ENCODE measurements at regions not wholly inside any gene's neighbourhood (a gene's known extent, or its start where the extent isn't known, plus 50 kb on each side); places are given as distances from the start of the nearest gene placed in this dataset.

DNA sequence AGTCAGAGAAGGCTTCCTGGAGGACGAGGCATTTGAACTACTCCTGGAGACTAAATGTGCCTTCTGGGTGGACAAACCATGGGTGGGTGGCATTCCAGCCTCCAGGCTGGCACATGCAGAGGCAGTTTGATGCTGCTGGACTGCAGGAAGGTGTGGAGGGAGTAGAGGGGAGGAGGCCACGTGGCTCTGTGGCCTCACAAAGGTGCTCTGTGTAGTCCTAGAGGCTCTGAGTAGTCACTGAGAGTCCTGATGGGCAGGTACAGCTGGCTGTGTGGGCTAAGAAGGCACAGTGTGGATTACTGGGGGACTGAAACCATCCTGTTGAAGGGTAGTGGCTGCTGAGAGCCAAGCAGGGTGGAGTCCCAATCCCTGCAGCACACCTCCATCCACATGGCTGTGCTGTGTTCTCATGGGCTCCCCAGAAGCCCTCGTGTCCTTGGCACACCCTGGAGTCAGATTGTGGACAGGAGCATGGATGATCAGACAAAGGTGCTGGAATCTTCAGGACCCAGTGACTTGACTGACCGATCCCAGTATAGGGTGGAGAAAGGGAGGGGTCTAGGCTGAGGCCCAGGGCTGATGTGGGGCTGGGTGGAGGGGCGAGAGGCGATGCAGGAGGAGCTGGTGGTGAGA lies 87.4 kb upstream of the HS6ST1 start:
- Histone ChIP-seq H3K4me1 (ENCODE audit: low read depth, poor library complexity, severe bottlenecking) (no peaks in the 10 kb centered on the region), H3K79me2 (ENCODE audit: insufficient read depth, low read depth) (no peaks in the 10 kb centered on the region), H3K27me3 (ENCODE audit: insufficient read depth, low read depth) (no peaks in the 10 kb centered on the region), H3K36me3 (ENCODE audit: insufficient read depth) (no peaks in the 10 kb centered on the region), H3K4me2 (no peak overlapping the region), H3K4me3 (IDR thresholded peaks at IDR 0.05; ENCODE audit: insufficient read depth, low read depth, low read length) (no peak overlapping the region), H3K27ac (no peak overlapping the region), H2AFZ (ENCODE audit: low read depth) (no peak overlapping the region), H4K20me1 (ENCODE audit: insufficient read depth) (no peaks in the 10 kb centered on the region), H3K9ac (no peak overlapping the region)
- TF ChIP-seq, protein P1, sequence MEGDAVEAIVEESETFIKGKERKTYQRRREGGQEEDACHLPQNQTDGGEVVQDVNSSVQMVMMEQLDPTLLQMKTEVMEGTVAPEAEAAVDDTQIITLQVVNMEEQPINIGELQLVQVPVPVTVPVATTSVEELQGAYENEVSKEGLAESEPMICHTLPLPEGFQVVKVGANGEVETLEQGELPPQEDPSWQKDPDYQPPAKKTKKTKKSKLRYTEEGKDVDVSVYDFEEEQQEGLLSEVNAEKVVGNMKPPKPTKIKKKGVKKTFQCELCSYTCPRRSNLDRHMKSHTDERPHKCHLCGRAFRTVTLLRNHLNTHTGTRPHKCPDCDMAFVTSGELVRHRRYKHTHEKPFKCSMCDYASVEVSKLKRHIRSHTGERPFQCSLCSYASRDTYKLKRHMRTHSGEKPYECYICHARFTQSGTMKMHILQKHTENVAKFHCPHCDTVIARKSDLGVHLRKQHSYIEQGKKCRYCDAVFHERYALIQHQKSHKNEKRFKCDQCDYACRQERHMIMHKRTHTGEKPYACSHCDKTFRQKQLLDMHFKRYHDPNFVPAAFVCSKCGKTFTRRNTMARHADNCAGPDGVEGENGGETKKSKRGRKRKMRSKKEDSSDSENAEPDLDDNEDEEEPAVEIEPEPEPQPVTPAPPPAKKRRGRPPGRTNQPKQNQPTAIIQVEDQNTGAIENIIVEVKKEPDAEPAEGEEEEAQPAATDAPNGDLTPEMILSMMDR (conservative IDR thresholded peaks at IDR 0.05; ENCODE audit: low read depth, low read length): no peak

DNA sequence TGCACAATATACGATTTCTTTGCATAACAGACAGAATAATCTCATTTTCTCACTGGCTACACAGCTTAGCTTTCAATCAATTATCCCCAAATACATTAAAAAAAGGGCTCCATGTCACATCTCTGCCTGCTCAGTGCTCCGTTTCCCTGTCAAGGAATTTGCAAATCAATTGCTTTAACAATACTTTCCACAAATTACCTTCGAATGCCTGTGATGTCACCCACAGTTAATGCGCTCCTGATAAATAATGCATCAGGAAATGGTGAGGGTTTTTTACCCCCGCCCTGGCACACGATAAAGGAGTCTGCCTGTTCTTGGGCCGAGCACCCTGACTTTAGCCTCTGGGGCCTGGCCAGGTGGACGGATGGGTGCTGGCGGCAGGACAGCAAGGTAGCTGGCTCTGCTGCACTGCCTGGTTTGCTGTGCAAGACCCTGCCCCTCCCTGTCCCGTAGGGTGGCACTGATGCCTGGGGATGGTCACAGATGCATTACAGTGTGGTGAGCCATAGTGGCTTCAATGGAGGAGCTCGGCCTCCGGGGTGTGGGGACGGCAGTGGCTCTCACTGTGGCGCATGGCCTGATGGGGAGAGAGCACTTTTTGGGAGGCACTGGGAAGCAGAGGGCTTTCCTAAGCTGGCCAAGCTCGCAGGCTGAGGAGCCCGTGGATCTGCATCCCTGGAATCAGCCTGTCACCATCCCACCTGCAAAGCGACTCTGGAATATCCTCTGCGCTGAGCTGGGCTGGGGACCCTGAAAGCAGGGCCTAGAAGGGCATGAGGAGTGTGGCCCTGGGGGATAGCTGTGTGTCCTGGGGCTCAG lies 88.3 kb upstream of the HS6ST1 start:
- H3K79me2 ChIP-seq (ENCODE audit: insufficient read depth, low read depth): no peaks in the 10 kb centered on the region
- H3K36me3 ChIP-seq (ENCODE audit: insufficient read depth): no peaks in the 10 kb centered on the region
- H4K20me1 ChIP-seq (ENCODE audit: insufficient read depth): no peaks in the 10 kb centered on the region
- H3K4me3 ChIP-seq (IDR thresholded peaks at IDR 0.05; ENCODE audit: insufficient read depth, low read depth, low read length): no peak overlapping the region
- H3K4me1 ChIP-seq (ENCODE audit: low read depth, poor library complexity, severe bottlenecking): no peaks in the 10 kb centered on the region
- H3K27me3 ChIP-seq (ENCODE audit: insufficient read depth, low read depth): no peaks in the 10 kb centered on the region
- no peak overlapping the region for H3K27ac ChIP-seq
- no peak overlapping the region for H3K9ac ChIP-seq
- no peak overlapping the region for H2AFZ ChIP-seq (ENCODE audit: low read depth)
- TF ChIP-seq, protein P1 (conservative IDR thresholded peaks at IDR 0.05; ENCODE audit: low read depth, low read length): no peak
- no peak overlapping the region for H3K4me2 ChIP-seq

DNA sequence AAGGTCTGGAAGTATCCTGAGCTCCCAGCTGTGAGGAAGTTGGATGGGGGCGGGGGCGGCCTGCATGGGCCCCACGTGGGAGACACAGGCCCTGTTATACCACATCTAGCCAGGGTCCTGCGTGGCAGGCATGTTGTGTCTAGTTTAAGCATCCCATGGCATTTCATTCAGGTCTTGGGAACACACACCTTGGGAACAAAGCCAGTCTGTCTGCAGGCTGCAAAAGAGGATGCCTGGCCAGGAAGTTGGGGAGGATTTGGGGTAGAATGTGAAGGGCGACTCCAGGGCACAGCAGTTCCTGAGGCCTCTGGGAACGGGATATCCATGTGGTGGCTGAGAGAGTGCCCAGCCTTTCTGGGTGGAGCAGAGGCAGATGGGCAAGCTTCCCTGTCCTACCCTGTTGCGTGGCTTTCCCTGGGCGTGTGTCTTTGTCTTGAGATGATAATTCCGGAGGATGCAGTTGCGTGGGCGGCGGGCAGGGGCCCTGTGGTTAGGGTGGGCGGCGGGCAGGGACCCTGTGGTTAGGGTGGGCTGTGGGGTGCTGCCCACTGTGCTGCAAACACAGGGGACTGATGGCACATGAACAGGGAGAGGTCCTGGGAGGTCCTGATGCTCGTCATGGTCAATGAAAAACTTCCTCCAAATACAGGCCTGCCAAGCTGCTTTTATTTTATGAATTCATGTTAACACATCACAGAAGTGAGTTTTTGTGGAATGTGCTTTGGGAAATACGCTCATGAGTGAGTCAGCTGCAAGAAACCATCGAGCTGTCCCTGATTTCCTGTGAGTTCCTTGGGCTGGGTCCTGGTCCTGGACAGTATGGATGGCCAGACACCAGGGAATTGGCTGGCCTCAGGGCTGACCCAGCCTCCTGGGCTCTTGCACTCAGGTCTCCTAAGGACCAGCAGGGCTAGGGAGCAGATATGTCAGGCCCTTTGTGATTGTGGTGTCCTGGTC lies 90.0 kb upstream of the HS6ST1 start:
- Histone ChIP-seq H3K9ac (no peak overlapping the region), H3K4me2 (no peak overlapping the region), H3K36me3 (ENCODE audit: insufficient read depth) (no peaks in the 10 kb centered on the region), H2AFZ (ENCODE audit: low read depth) (no peak overlapping the region), H3K4me1 (ENCODE audit: low read depth, poor library complexity, severe bottlenecking) (no peaks in the 10 kb centered on the region), H3K79me2 (ENCODE audit: insufficient read depth, low read depth) (no peaks in the 10 kb centered on the region), H4K20me1 (ENCODE audit: insufficient read depth) (no peaks in the 10 kb centered on the region), H3K27ac (no peak overlapping the region), H3K4me3 (IDR thresholded peaks at IDR 0.05; ENCODE audit: insufficient read depth, low read depth, low read length) (no peak overlapping the region), H3K27me3 (ENCODE audit: insufficient read depth, low read depth) (no peaks in the 10 kb centered on the region)
- TF ChIP-seq, protein P1 (conservative IDR thresholded peaks at IDR 0.05; ENCODE audit: low read depth, low read length): no peak

DNA sequence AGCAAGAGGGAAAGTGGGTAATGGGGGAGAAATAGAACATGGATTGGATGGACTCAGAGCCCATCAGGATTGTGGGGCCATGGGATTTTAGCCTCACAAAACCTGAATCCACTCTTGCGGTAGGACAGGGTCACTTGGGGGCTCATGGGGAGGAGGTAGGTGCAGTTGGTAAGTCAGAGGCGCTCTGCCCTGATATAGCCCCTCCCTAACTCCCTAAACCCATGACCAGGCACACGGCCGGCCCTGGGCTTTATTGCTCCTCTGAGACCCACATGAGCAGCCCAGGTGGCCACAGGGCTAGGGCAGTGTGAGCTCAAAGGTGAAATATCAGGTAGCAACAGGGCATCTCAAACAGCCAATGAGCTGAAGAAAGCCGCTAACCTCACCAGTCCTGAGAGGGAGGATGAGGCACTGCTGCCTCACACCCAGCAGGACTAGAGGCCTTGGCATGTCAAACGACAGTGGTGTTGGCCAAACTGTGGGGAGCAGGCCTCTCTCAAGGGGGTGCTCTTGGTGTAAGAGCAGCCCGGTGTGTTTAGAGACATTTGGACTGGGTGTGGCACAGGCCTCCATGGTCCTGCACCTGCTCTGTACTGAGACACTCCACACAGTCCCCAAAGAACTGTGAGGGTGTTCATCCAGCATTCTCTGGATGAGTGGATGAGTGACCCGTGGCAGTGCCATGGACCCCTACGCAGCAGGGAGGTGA lies 90.8 kb upstream of the HS6ST1 start:
- Histone ChIP-seq H3K4me2 (no peak overlapping the region), H3K4me1 (ENCODE audit: low read depth, poor library complexity, severe bottlenecking) (no peaks in the 10 kb centered on the region), H4K20me1 (ENCODE audit: insufficient read depth) (no peaks in the 10 kb centered on the region), H3K4me3 (IDR thresholded peaks at IDR 0.05; ENCODE audit: insufficient read depth, low read depth, low read length) (no peak overlapping the region), H3K36me3 (ENCODE audit: insufficient read depth) (no peaks in the 10 kb centered on the region), H2AFZ (ENCODE audit: low read depth) (no peak overlapping the region), H3K79me2 (ENCODE audit: insufficient read depth, low read depth) (no peaks in the 10 kb centered on the region), H3K9ac (no peak overlapping the region), H3K27me3 (ENCODE audit: insufficient read depth, low read depth) (no peaks in the 10 kb centered on the region), H3K27ac (no peak overlapping the region)
- TF ChIP-seq, protein P1 (conservative IDR thresholded peaks at IDR 0.05; ENCODE audit: low read depth, low read length): no peak

Measured in KMS-11 (cell line).